ENCODE measurements at regions not wholly inside any gene's neighbourhood (a gene's known extent, or its start where the extent isn't known, plus 50 kb on each side); places are given as distances from the start of the nearest gene placed in this dataset.
"Not testable (repeated sequence)": the region's sequence is repeated elsewhere in the genome, so short reads cannot be mapped to it uniquely, and the experiment has no call there.

DNA sequence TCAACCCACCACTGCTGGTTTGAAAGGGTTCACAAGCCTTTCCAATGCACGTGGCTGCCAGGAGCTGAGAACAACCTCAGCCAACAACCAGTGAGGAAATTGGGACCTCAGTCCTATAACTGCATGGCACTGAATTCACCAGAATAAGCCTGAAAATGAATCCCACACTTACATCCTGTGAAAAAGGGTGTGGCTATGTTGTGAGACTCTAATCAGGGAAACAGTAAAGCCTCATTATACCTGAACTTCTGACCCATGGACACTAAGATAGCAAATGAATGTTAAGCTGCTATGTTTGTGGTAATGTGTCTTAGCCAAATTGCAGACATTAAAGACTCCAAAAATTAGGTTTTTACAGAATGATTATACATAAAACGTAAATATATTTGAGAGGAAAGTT is 515.8 kb downstream of the IRS1 start:
- in situ Hi-C loops (cut with HindIII; ENCODE audit: low pct_unique_long_range_greater_than_20kb, low sequenced_read_pairs) = no loop called here
- no peak for DNase-seq (ENCODE audit: low read depth in 1 of 2, low spot score in 1 of 2)
- no peak for TF ChIP-seq JUND (IDR thresholded peaks at IDR 0.05; ENCODE audit: low read depth)

DNA sequence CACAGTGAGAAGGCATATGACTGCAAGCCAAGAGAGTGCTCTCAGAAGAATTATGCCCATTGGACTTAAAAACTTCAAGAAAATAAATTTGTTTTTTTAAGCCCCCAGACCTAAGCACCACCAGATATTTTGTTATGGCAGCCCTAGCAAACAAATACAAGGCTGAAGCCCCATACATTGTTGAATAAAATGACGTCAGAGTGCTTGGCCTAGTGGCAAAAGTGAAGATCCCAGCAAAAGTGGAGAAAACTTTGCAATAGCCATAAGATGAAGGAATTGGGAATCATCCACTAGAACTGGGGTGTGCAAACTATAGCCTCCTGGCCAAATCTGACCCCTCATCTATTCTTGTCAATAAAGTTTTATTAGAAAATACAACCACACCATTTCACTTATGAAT is 517.5 kb downstream of the IRS1 start:
- in situ Hi-C loops (cut with HindIII; ENCODE audit: low pct_unique_long_range_greater_than_20kb, low sequenced_read_pairs) = no loop called here
- DNase-seq (ENCODE audit: low read depth in 1 of 2, low spot score in 1 of 2) = no peak
- TF ChIP-seq JUND (IDR thresholded peaks at IDR 0.05; ENCODE audit: low read depth) = no peak

GRCh38 chr2:226280136-226280535 is 519.5 kb downstream of the IRS1 start:
- in situ Hi-C loops (cut with HindIII; ENCODE audit: low pct_unique_long_range_greater_than_20kb, low sequenced_read_pairs); DNase-seq (ENCODE audit: low read depth in 1 of 2, low spot score in 1 of 2): not testable (repeated sequence)

DNA sequence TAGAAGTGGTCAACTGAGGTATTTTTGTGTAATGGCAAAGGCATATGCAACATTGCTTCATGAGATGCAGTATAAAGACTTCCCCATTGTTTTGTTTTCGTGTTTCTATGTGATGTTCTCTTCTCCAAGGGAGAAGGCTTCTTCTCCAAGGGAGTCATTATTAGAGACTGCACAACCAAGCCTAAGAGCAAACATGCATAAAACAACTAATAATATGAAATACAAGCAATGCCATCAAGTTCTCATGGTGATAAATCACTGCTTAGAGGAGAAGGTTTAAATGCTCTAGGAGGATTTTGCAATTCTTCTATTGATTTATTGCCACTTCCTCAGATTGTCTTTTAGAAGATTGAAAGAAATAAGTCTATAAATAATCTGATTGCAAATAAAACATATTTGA is 524.4 kb downstream of the IRS1 start:
- no peak for DNase-seq (ENCODE audit: low read depth in 1 of 2, low spot score in 1 of 2)
- in situ Hi-C loops (cut with HindIII; ENCODE audit: low pct_unique_long_range_greater_than_20kb, low sequenced_read_pairs) = no loop called here
- TF ChIP-seq JUND (IDR thresholded peaks at IDR 0.05; ENCODE audit: low read depth) = no peak

DNA sequence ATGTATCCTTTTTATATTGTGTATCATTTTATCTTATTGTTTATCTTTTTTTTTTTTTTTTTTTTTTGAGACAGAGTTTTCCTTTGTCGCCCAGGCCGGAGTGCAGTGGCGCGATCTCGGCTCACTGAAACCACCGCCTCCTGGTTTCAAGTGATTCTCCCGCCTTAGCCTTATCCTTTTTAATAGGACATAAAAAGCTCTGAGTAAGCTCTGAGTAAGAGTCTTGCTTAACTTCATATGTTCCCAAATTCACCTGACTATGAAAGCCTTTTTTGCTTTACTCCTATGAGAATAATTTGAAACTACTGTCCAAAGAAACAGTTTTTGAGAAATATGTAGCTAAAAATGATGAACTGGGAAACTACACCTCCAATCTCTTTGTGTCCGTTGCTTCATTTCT is 525.5 kb downstream of the IRS1 start:
- TF ChIP-seq JUND (IDR thresholded peaks at IDR 0.05; ENCODE audit: low read depth) = no peak
- DNase-seq (ENCODE audit: low read depth in 1 of 2, low spot score in 1 of 2) = no peak
- in situ Hi-C loops (cut with HindIII; ENCODE audit: low pct_unique_long_range_greater_than_20kb, low sequenced_read_pairs) = no loop called here

DNA sequence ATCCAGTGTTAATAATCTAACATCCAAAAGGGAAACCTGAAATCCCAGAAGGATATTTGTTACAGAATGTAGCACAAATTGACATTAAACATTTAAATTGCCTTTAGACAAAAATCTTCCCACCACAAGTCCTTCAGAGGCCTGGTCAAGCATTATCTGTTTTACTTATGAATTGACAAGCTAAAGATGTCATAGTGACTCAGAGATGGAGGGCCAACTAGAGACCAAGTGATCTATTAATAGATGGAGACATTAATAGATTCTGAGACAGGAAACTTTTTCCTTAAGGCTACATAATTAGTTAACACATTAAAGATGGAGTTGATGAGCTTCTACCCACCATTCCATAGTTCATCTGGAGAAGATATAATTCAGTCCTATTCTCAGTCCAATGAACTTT is 526.2 kb downstream of the IRS1 start:
- no peak for TF ChIP-seq JUND (IDR thresholded peaks at IDR 0.05; ENCODE audit: low read depth)
- in situ Hi-C loops (cut with HindIII; ENCODE audit: low pct_unique_long_range_greater_than_20kb, low sequenced_read_pairs) = no loop called here
- DNase-seq (ENCODE audit: low read depth in 1 of 2, low spot score in 1 of 2) = no peak

GRCh38 chr2:226272435-226272834 is 527.2 kb downstream of the IRS1 start:
- in situ Hi-C loops (cut with HindIII; ENCODE audit: low pct_unique_long_range_greater_than_20kb, low sequenced_read_pairs) = no loop called here
- no peak for TF ChIP-seq JUND (IDR thresholded peaks at IDR 0.05; ENCODE audit: low read depth)
- DNase-seq (ENCODE audit: low read depth in 1 of 2, low spot score in 1 of 2) = no peak

DNA sequence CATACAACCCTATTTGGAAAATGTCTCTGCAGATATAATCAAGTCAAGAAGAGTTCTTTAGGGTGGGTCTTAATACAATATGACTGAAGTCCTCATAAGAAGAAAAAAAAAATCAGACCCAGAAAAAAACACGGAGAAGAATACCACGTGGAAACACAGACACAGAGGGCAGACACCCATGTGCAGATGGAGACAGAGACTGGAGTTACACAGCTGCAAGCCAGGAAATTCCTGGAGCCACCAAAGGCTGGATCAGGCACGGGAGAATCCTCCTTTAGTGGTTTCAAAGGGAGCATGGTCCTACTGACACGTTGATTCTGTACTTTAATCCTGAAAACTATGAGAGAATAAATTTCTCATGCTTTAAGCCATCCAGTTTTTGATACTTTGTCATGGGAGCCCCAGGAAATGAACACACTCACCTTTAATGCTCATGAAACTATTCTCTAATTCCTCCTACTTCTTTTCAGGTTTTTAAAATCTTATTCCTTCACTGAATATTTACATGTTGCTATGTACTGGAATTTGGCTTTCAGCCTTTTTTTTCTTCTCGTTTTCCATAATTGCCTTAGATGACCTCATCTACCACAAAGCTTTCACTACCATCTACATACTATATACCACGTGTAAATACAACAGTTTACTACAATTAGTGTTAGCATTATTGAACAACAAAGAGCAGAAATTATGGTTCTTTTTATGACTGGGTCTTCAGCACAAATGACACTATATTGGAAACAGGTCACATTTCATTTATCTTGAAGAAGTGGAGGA is 529.1 kb downstream of the IRS1 start:
- TF ChIP-seq JUND (IDR thresholded peaks at IDR 0.05; ENCODE audit: low read depth) = no peak
- in situ Hi-C loops (cut with HindIII; ENCODE audit: low pct_unique_long_range_greater_than_20kb, low sequenced_read_pairs) = no loop called here
- no peak for DNase-seq (ENCODE audit: low read depth in 1 of 2, low spot score in 1 of 2)

DNA sequence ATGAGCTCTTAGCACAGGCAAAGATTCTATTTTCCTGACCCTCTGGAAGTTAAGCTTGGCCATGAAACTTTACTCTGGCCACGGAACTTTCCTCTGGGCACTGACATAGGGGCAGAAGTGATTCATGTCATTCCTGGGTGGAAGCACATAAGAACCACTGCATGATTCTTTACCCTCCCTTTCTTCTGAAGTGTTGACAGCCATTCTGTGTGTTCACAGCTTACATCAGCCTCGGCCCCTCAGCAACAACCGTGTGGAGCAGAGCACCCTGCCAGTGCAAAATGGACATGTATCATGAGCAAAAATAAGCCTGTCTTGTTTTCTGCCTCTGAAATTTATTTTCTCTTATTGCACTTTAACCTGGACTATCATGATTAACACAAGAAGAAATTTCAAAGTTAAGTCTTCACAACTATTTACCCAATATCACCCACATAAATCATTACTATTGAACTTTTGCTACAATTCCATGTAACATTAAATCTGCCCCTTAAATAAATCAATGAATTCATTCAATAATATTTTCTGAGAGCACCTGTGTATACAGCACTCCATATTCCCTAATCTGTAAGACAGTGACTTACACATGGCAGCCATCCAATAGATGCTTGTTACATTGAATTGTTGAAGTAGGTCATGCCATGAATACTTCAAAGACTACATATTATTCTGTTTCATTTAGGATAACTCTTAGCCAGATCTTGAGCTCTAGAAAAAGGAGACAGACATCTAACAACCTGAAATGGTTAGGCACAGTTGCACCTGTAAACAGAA is 531.9 kb downstream of the IRS1 start:
- no peak for TF ChIP-seq JUND (IDR thresholded peaks at IDR 0.05; ENCODE audit: low read depth)
- in situ Hi-C loops (cut with HindIII; ENCODE audit: low pct_unique_long_range_greater_than_20kb, low sequenced_read_pairs) = no loop called here
- DNase-seq (ENCODE audit: low read depth in 1 of 2, low spot score in 1 of 2) = peak in 1 of 2 experiments; percentile 14

DNA sequence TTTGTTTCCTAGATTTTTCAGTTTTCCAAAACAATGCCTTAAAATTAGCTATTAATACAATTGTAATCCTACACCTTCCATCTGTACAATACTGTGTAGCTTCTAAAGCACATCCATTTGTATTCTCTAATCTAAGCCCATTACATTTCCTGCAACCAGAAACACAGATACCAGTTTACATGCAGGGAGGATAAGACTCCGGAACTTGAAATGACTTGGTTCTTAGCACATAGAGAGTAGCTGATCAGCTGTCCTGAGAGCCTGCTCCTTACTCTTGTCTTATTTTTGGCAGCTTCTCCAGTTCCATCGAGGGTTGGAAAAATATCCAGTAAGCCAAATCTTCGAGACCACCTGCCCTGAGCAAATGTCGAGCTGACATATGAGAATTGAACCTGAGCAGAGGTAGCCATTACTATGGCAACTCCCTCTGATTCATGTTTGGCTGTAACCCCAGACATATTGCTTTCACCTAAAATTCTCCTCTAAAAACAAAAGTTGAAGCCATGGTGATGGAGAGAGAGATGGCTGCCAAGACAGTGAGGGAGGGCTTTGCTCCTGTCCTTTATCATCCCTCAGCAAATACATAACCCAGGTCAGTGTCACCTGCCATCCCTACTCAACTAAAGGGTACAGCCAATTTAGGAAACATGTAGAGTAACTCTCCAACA is 542.8 kb downstream of the IRS1 start:
- in situ Hi-C loops (cut with HindIII; ENCODE audit: low pct_unique_long_range_greater_than_20kb, low sequenced_read_pairs) = no loop called here
- peak in 1 of 2 experiments; percentile 4 for DNase-seq (ENCODE audit: low read depth in 1 of 2, low spot score in 1 of 2)

DNA sequence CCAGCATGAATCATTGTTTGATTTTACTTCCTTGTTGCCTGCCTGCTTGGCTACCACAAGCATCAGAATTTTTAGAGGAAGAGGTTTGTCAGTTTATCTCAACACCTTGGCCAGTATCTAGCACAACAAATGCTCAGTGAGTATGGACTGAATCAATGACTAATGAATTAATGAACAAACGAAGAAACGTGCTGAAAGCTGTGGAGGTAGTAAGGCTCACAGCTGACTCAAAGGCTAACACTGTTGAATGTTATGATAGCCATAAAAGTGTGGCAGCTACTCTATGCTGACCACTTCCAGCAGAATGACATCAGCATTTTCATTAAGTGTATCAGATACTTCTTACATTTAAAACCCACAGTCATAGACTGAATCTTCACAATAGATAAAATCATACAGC is 543.4 kb downstream of the IRS1 start:
- TF ChIP-seq JUND (IDR thresholded peaks at IDR 0.05; ENCODE audit: low read depth) = no peak
- no peak for DNase-seq (ENCODE audit: low read depth in 1 of 2, low spot score in 1 of 2)
- in situ Hi-C loops (cut with HindIII; ENCODE audit: low pct_unique_long_range_greater_than_20kb, low sequenced_read_pairs) = no loop called here

More for the DNA sequence above, 542.8 kb downstream of the IRS1 start:
- no peak for TF ChIP-seq JUND (IDR thresholded peaks at IDR 0.05; ENCODE audit: low read depth)

DNA sequence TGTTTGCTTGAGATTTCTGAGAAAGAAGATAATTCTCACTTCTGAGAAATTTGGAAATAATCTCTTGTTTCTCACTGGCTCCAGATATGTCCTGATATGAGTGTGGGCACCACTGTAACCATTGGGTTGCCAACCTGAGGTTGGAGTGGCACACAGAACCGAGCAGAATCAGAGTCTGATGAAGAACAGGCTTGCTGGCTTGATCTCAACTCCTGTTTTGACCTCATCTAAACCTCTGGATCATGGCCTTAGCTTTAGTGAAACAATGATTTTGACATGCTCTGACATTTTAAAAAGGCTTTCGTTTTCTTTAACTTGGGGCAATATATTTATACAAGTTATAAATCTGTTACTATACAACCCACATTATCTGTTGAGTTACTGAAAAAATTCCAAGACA is 548.0 kb downstream of the IRS1 start:
- TF ChIP-seq JUND (IDR thresholded peaks at IDR 0.05; ENCODE audit: low read depth) = no peak
- DNase-seq (ENCODE audit: low read depth in 1 of 2, low spot score in 1 of 2) = no peak
- in situ Hi-C loops (cut with HindIII; ENCODE audit: low pct_unique_long_range_greater_than_20kb, low sequenced_read_pairs) = no loop called here

All from T47D (cell line).